Immature natural killer cell (primary cell): ENCODE measurements at regions not wholly inside any gene's neighbourhood (a gene's known extent, or its start where the extent isn't known, plus 50 kb on each side); places are given as distances from the start of the nearest gene placed in this dataset.

Experiments used
- DNase-seq, 3 donors: peaks; one replicate each; pipeline ENCODE4 v3.0.0; 2022; ENCODE audit warnings: mixed read lengths in 1 of 3
- H3K27ac Mint-ChIP-seq, 6 donors: one replicate each; pipeline ENCODE4 v1.8.0; 2020; ENCODE audit warnings: mixed read lengths in 6 of 6, mild to moderate bottlenecking in 5 of 6, inconsistent platforms in 4 of 6, moderate library complexity in 3 of 6
- H3K27me3 Mint-ChIP-seq, 3 donors: one replicate each; pipeline ENCODE4 v1.8.0; 2020 to 2021; ENCODE audit warnings: low read depth in 3 of 3, mild to moderate bottlenecking in 3 of 3, mixed read lengths in 3 of 3, moderate library complexity in 3 of 3, inconsistent platforms in 1 of 3
- H3K36me3 Mint-ChIP-seq, 3 donors: one replicate each; pipeline ENCODE4 v1.8.0; 2020; ENCODE audit warnings: mixed read lengths in 3 of 3, inconsistent platforms in 2 of 3, mild to moderate bottlenecking in 2 of 3
- H3K4me1 Mint-ChIP-seq, 2 donors: one replicate each; pipeline ENCODE4 v1.8.0; 2020; ENCODE audit warnings: inconsistent platforms in 2 of 2, mild to moderate bottlenecking in 2 of 2, mixed read lengths in 2 of 2, moderate library complexity in 1 of 2
- H3K4me3 Mint-ChIP-seq, 5 donors: one replicate each; pipeline ENCODE4 v1.8.0; 2020; ENCODE audit warnings: mild to moderate bottlenecking in 5 of 5, mixed read lengths in 5 of 5, inconsistent platforms in 3 of 5, moderate library complexity in 3 of 5
- H3K9me3 Mint-ChIP-seq, 6 donors: one replicate each; pipeline ENCODE4 v1.8.0; 2020; ENCODE audit warnings: mild to moderate bottlenecking in 6 of 6, mixed read lengths in 6 of 6, inconsistent platforms in 4 of 6, moderate library complexity in 3 of 6

- peaks cover 0 to 2% (median 0%) of the 10 kb centered on the region in 6 donors for H3K9me3 Mint-ChIP-seq
- H3K36me3 Mint-ChIP-seq, result no peaks in the 10 kb centered on the region
- peaks cover 12 to 21% of the 10 kb centered on the region in 2 donors for H3K4me1 Mint-ChIP-seq
- no peak overlapping the region for H3K27ac Mint-ChIP-seq
- no peak for DNase-seq
- no peak overlapping the region for H3K4me3 Mint-ChIP-seq
- H3K27me3 Mint-ChIP-seq, result peaks cover 23 to 45% (median 30%) of the 10 kb centered on the region in 3 donors
Observed at GRCh38 chr9:21556581-21557427, 74.7 kb upstream of the IFNE start.

- Mint-ChIP-seq H3K4me3 (no peak overlapping the region), H3K27me3 (peaks cover 22 to 45% (median 28%) of the 10 kb centered on the region in 3 donors)
- DNase-seq, result no peak
Observed at GRCh38 chr9:21557428-21557768, 75.3 kb upstream of the IFNE start.

DNA sequence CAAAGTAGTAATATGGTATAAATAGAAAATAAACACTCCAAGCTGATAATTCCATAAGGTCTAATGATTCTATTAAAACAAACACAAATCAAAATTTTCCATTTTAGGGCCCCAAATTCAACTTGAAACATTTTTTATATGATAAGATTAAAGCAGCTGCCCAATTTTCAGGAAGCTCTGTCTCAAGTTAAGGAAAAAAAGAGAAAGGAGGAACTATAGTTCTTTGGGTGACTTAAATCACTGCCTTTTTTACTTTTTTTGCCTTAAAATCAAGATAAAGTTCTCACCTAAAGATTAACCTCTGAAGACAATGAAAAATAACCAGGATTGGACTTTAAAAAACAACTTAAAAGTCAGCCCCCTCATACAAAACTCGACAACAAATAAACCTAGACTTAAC lies 76.0 kb upstream of the IFNE start:
- peaks cover 12 to 21% of the 10 kb centered on the region in 2 donors for H3K4me1 Mint-ChIP-seq

More at GRCh38 chr9:21557428-21557768, 75.3 kb upstream of the IFNE start:
- Mint-ChIP-seq H3K4me1 (peaks cover 12 to 21% of the 10 kb centered on the region in 2 donors), H3K9me3 (peaks cover 0 to 2% (median 0%) of the 10 kb centered on the region in 6 donors), H3K36me3 (no peaks in the 10 kb centered on the region), H3K27ac (no peak overlapping the region)

DNA sequence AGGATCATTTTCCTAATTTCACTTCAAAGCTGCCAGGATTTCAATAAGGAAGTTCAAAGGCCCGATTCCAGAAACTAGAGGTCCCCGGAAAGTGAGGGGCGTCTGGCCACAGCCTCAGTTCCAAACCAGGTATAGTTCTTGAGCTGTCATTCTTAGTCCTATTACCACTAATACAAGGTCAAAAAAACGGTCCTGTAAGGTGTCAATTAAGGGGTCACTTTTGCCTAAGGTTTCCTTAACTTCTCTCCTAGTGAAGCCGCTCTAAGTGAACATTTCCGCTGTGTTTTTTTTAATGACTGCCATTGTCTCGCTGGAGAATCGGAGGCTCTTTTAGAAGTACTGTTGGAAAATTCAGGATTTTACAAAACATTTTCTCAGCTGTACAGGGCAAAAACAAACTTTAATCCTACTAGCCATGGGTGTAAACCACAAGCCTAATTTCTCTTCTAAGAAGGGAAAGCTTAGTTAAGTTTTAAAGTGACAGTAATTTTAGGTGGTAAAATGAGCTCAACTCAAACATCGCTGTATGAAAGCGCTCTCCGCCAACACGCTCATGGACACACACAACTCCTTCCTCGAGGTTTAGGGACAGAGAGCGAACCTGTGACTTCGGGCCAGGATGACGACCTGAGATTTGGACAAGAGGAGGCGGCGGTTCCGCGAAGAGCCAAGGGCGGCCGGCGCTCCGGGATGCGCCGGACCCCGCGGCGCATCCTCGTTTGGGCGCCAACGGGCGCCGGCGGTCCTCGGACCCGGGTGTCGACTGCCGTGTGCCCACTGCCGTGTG lies 76.7 kb upstream of the IFNE start:
- H3K9me3 Mint-ChIP-seq, result peaks cover 0 to 2% (median 0%) of the 10 kb centered on the region in 6 donors
- no peak for DNase-seq
- peaks cover 12 to 21% of the 10 kb centered on the region in 2 donors for H3K4me1 Mint-ChIP-seq
- peaks cover 22 to 43% (median 23%) of the 10 kb centered on the region in 3 donors for H3K27me3 Mint-ChIP-seq
- H3K27ac Mint-ChIP-seq, result no peak overlapping the region
- H3K4me3 Mint-ChIP-seq, result peak overlapping the region; percentile 66 to 92 (median 85)
- no peaks in the 10 kb centered on the region for H3K36me3 Mint-ChIP-seq

More for the DNA sequence above, 76.0 kb upstream of the IFNE start:
- H3K36me3 Mint-ChIP-seq, result no peaks in the 10 kb centered on the region
- H3K27ac Mint-ChIP-seq, result no peak overlapping the region
- peak overlapping the region in 4 of 5 donors; percentile 32 to 89 (median 84) for H3K4me3 Mint-ChIP-seq
- DNase-seq, result no peak
- peaks cover 23 to 45% (median 24%) of the 10 kb centered on the region in 3 donors for H3K27me3 Mint-ChIP-seq
- H3K9me3 Mint-ChIP-seq, result peaks cover 0 to 2% (median 0%) of the 10 kb centered on the region in 6 donors

DNA sequence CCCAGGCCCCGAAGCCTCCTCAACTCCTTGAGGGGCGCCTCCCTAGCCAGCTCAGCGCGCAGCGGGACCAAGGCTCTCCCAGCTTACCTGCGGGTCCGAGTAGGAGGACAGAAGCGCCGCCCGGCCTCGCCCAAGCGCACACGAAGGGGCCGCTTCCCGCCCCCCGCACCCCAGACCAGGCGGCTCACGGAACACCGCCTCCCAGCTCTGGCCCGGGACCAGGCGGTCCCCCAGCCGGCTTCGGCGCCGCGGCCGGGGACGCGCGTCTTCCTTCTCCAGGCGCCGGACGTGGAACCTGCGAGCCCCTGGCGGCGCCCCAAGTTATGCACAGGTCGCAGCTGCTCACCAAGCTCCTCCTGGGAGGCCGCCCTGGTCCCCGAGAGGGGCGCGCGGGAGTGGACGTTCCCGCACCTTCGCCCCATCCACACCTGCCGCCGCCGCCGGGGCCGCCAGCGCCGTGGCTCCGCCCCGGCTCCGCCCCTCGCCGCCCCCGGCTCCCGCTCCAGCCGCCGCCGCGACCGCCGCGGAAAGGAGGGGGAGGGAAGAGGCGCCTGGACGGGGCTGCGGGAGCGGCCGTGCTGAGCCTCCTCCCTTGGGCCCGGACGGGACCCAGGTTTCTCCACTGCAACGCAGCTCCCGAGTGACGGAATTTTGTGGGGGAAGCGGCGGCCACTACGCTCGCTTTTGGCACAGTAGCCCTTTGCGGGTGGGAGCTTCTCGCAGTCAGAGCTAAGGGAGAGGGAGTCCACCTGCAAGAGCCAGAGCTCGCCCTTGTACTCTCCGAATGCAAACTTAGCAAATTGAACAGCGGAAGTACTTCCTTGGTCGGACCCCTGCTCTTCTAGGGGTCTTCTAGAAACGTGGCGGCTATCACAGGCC lies 77.5 kb upstream of the IFNE start:
- peaks cover 23 to 50% (median 29%) of the 10 kb centered on the region in 3 donors for H3K27me3 Mint-ChIP-seq
- H3K4me3 Mint-ChIP-seq, result peak overlapping the region; percentile 63 to 75 (median 71)
- H3K4me1 Mint-ChIP-seq, result peaks cover 12 to 21% of the 10 kb centered on the region in 2 donors
- no peak overlapping the region for H3K27ac Mint-ChIP-seq
- DNase-seq, result peak; percentile 32 to 40 (median 34)
- H3K9me3 Mint-ChIP-seq, result peaks cover 0 to 2% (median 0%) of the 10 kb centered on the region in 6 donors
- no peaks in the 10 kb centered on the region for H3K36me3 Mint-ChIP-seq

DNA sequence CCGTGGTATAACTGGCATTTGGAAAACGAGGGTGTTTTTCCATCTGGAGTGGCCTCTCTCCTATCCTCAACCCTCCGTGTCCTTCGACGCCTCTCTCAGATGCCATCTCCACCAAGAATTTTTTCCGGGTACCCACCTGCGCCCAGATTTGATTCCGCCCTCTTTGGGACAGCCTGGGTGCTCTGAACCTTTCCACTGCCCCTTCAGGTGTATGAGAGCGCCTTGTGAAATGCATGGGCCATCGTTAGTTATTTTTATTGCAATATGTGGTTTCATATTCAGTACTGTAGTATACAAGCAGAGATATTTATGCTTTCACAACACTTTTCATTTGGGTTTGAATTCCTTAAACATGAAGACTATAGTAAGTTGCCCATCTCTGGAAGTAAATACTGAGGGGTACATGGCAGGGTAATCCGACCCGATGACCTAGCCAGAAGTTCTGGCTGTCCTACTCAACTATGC lies 78.2 kb upstream of the IFNE start:
- Mint-ChIP-seq H3K9me3 (peaks cover 0 to 2% (median 0%) of the 10 kb centered on the region in 6 donors), H3K36me3 (no peaks in the 10 kb centered on the region), H3K4me1 (peaks cover 12 to 21% of the 10 kb centered on the region in 2 donors), H3K27me3 (peaks cover 23 to 49% (median 29%) of the 10 kb centered on the region in 3 donors), H3K27ac (no peak overlapping the region), H3K4me3 (peak overlapping the region; percentile 63 to 75 (median 71))
- no peak for DNase-seq

GRCh38 chr9:21561502-21561901 lies 79.4 kb upstream of the IFNE start:
- H3K4me1 Mint-ChIP-seq, result peaks cover 12 to 21% of the 10 kb centered on the region in 2 donors
- peaks cover 20 to 39% (median 26%) of the 10 kb centered on the region in 3 donors for H3K27me3 Mint-ChIP-seq
- H3K27ac Mint-ChIP-seq, result no peak overlapping the region
- no peak for DNase-seq
- no peaks in the 10 kb centered on the region for H3K36me3 Mint-ChIP-seq
- H3K9me3 Mint-ChIP-seq, result peaks cover 0 to 2% (median 0%) of the 10 kb centered on the region in 6 donors
- H3K4me3 Mint-ChIP-seq, result no peak overlapping the region

- Mint-ChIP-seq H3K9me3 (no peaks in the 10 kb centered on the region), H3K4me1 (peaks cover 3 to 8% of the 10 kb centered on the region in 2 donors), H3K27ac (no peak overlapping the region), H3K36me3 (no peaks in the 10 kb centered on the region), H3K27me3 (peaks cover 16 to 28% (median 23%) of the 10 kb centered on the region in 3 donors), H3K4me3 (no peak overlapping the region)
- no peak for DNase-seq
Observed at GRCh38 chr9:21564175-21564574, 82.1 kb upstream of the IFNE start.

- Mint-ChIP-seq H3K4me3 (no peak overlapping the region), H3K36me3 (no peaks in the 10 kb centered on the region), H3K27me3 (peaks cover 16 to 25% (median 19%) of the 10 kb centered on the region in 3 donors), H3K27ac (no peak overlapping the region), H3K4me1 (peaks cover 2 to 4% of the 10 kb centered on the region in 2 donors), H3K9me3 (no peaks in the 10 kb centered on the region)
- DNase-seq, result no peak
Observed at GRCh38 chr9:21565155-21565554, 83.0 kb upstream of the IFNE start.

- Mint-ChIP-seq H3K9me3 (no peaks in the 10 kb centered on the region), H3K27ac (no peak overlapping the region), H3K4me3 (no peak overlapping the region), H3K36me3 (no peaks in the 10 kb centered on the region), H3K27me3 (peaks cover 9 to 24% (median 18%) of the 10 kb centered on the region in 3 donors), H3K4me1 (no peaks in the 10 kb centered on the region)
- DNase-seq, result no peak
Observed at GRCh38 chr9:21567926-21568325, 85.8 kb upstream of the IFNE start.

DNA sequence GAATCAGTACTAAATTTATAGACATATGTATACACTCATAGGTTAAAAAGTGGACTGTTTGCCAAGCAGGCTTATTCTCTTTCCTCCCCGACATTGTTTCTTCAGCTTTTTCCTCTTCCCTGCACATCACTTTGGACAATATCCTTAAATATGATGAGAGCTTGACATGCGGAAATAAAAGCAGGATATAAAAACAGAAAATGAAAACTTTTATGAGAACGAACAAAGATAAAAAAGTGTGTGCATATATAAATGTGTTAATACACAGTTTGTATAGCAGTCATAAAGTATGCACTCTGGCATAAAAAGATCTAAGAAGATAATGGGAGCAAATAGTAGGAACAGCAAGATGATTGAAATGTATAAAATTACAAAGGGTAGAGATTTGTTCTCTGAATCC lies 86.4 kb upstream of the IFNE start:
- Mint-ChIP-seq H3K4me3 (no peak overlapping the region), H3K4me1 (no peaks in the 10 kb centered on the region), H3K9me3 (no peaks in the 10 kb centered on the region), H3K27me3 (peaks cover 9 to 25% (median 18%) of the 10 kb centered on the region in 3 donors), H3K27ac (no peak overlapping the region), H3K36me3 (no peaks in the 10 kb centered on the region)
- no peak for DNase-seq

DNA sequence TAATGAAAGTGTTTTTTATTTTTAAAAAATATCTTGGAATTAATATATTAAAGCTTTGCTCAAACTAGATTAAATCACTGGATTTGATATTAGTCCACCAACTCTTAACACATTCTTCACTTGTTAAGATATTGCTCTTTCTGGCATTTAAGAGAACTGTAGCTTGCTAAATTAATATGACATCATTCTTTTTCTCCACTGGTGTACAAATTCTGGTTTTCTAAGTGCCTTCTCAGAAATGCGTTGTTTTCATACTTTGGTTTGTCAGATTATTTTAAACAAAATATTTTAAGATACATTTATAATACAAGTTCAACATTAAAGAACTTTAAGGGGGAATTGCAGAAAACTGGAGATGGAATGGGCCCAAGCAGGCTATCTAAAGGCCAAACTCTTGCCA lies 87.6 kb upstream of the IFNE start:
- H3K4me1 Mint-ChIP-seq, result no peaks in the 10 kb centered on the region
- no peaks in the 10 kb centered on the region for H3K9me3 Mint-ChIP-seq
- H3K27ac Mint-ChIP-seq, result no peak overlapping the region
- peaks cover 9 to 17% (median 12%) of the 10 kb centered on the region in 3 donors for H3K27me3 Mint-ChIP-seq
- no peak overlapping the region for H3K4me3 Mint-ChIP-seq
- H3K36me3 Mint-ChIP-seq, result no peaks in the 10 kb centered on the region
- DNase-seq, result no peak

- Mint-ChIP-seq H3K4me3 (no peak overlapping the region), H3K4me1 (no peaks in the 10 kb centered on the region), H3K27ac (no peak overlapping the region), H3K9me3 (no peaks in the 10 kb centered on the region), H3K27me3 (peaks cover 10 to 22% (median 13%) of the 10 kb centered on the region in 3 donors), H3K36me3 (no peaks in the 10 kb centered on the region)
- no peak for DNase-seq
Observed at GRCh38 chr9:21570643-21571275, 88.6 kb upstream of the IFNE start.
